HEK293T (cell line): ENCODE measurements at regions not wholly inside any gene's neighbourhood (a gene's known extent, or its start where the extent isn't known, plus 50 kb on each side); places are given as distances from the start of the nearest gene placed in this dataset.

ENCODE experiments used
- FOXA1 ChIP-seq: fragments of 450-650 bp; IDR thresholded peaks from 2 replicates; pipeline ENCODE4 v1.6.1; 2016; ENCODE audit warnings: mild to moderate bottlenecking
- FOXM1 ChIP-seq: fragments of 450-650 bp; IDR thresholded peaks from 2 replicates; pipeline ENCODE4 v1.6.1; 2017; ENCODE audit warnings: mild to moderate bottlenecking, borderline replicate concordance
- LEF1 ChIP-seq: fragments of 450-650 bp; IDR thresholded peaks from 2 replicates; pipeline ENCODE4 v1.6.1; 2017; ENCODE audit warnings: mild to moderate bottlenecking, borderline replicate concordance
- PKNOX1 ChIP-seq: fragments of 450-650 bp; IDR thresholded peaks from 2 replicates; pipeline ENCODE4 v1.6.1; 2016
- SP1 ChIP-seq: fragments of 450-650 bp; IDR thresholded peaks from 2 replicates; pipeline ENCODE4 v1.6.1; 2017

GRCh38 chr6:113144117-113144516 is 713.0 kb upstream of the MARCKS start:
- no peak for TF ChIP-seq FOXA1
- TF ChIP-seq PKNOX1: no peak
- no peak for TF ChIP-seq FOXM1
- TF ChIP-seq SP1: no peak
- no peak for TF ChIP-seq LEF1
